ENCODE measurements at regions not wholly inside any gene's neighbourhood (a gene's known extent, or its start where the extent isn't known, plus 50 kb on each side); places are given as distances from the start of the nearest gene placed in this dataset.

DNA sequence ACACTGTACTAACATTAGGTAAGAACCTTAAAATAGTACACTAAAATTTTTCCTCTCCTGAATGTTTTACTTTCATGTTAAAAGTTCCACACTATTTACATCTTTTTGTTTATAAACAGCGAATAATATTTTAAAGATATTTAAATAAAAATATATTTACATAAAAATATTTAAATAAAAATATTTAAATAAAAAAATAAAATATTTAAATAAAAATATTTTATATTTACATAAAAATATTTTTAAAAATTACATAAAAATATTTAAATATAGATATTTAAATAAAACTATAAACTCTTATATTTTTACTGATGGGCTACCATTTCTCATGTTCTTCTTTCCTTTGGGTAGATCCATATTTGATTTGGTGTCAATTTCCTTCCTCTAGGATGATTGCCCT lies 619.0 kb downstream of the ANKRD7 start:
- TF ChIP-seq, protein P1, sequence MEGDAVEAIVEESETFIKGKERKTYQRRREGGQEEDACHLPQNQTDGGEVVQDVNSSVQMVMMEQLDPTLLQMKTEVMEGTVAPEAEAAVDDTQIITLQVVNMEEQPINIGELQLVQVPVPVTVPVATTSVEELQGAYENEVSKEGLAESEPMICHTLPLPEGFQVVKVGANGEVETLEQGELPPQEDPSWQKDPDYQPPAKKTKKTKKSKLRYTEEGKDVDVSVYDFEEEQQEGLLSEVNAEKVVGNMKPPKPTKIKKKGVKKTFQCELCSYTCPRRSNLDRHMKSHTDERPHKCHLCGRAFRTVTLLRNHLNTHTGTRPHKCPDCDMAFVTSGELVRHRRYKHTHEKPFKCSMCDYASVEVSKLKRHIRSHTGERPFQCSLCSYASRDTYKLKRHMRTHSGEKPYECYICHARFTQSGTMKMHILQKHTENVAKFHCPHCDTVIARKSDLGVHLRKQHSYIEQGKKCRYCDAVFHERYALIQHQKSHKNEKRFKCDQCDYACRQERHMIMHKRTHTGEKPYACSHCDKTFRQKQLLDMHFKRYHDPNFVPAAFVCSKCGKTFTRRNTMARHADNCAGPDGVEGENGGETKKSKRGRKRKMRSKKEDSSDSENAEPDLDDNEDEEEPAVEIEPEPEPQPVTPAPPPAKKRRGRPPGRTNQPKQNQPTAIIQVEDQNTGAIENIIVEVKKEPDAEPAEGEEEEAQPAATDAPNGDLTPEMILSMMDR (IDR thresholded peaks at IDR 0.05) = no peak
- TF ChIP-seq ZFX (IDR thresholded peaks at IDR 0.05; ENCODE audit: borderline replicate concordance) = no peak

All from 22Rv1 (cell line).